Upper lobe of left lung (tissue), 6 donors: ENCODE measurements at regions not wholly inside any gene's neighbourhood (a gene's known extent, or its start where the extent isn't known, plus 50 kb on each side); places are given as distances from the start of the nearest gene placed in this dataset.

ENCODE experiments used
- ATAC-seq, 2 donors: fragments of 200-7000 bp; cut with Tn5 transposase; one replicate each; pipeline ENCODE4 v1.9.1; 2022; ENCODE audit warnings: mild to moderate bottlenecking in 2 of 2, moderate library complexity in 2 of 2; ENCODE audit not compliant: low FRiP score in 2 of 2
- DNase-seq, 2 donors: peaks; one replicate each; pipeline ENCODE4 v3.0.0-alpha.2; 2019 to 2020
- H3K27ac ChIP-seq, 4 donors: fragments of 200-600 bp; sonication (generic); one replicate each; pipeline ENCODE4 v1.5.1; 2016 to 2019
- H3K27me3 ChIP-seq, 4 donors: fragments of 200-600 bp; sonication (generic); one replicate each; pipeline ENCODE4 v1.5.1; 2017 to 2019
- H3K36me3 ChIP-seq, 4 donors: fragments of 200-600 bp; sonication (generic); one replicate each; pipeline ENCODE4 v1.5.1; 2016 to 2019
- H3K4me1 ChIP-seq, 4 donors: fragments of 200-600 bp; sonication (generic); one replicate each; pipeline ENCODE4 v1.5.1; 2018 to 2019
- H3K4me3 ChIP-seq, 4 donors: fragments of 200-600 bp; sonication (generic); one replicate each; pipeline ENCODE4 v1.5.1; 2017 to 2019; ENCODE audit warnings: mild to moderate bottlenecking in 2 of 4, moderate library complexity in 1 of 4
- H3K9me3 ChIP-seq, 4 donors: fragments of 200-600 bp; sonication (generic); one replicate each; pipeline ENCODE4 v1.5.1; 2018 to 2019
- EP300 ChIP-seq, 4 donors: sonication (generic); formaldehyde crosslinking; IDR thresholded peaks; one replicate each; pipeline ENCODE4 v1.5.1; 2017; ENCODE audit warnings: antibody characterized with exemption in 4 of 4, control low read depth in 2 of 4
- POLR2A ChIP-seq, 4 donors: fragments of 450-650 bp; IDR thresholded peaks; one replicate each; pipeline ENCODE4 v1.5.1; 2016 to 2017; ENCODE audit warnings: antibody characterized with exemption in 4 of 4, mild to moderate bottlenecking in 2 of 4
- POLR2AphosphoS5 ChIP-seq, 2 donors: sonication (generic); formaldehyde crosslinking; IDR thresholded peaks; one replicate each; pipeline ENCODE4 v1.5.1; 2017; ENCODE audit warnings: antibody characterized with exemption in 2 of 2
- WGBS, 2 donors: methylation state at CpG; one replicate each; pipeline ENCODE4 v1.1.5; 2017 to 2018; 5-methylcytosine and 5-hydroxymethylcytosine counted together
- small RNA-seq, 4 donors: library from RNA; depleted of rRNA; stranded (forward); fragments of <200 nt; gene quantifications; one replicate each; pipeline ENCODE3, GENCODE V24; 2016
- TF ChIP-seq, protein P1 (sequence below), 6 experiments: fragments of 450-650 bp in 4 of 6; fragments of 200-600 bp in 2 of 6; sonication (generic) in 2 of 6; IDR thresholded peaks; one replicate each; pipeline ENCODE4 v1.5.1; 2016 to 2019; ENCODE audit warnings: antibody characterized with exemption in 6 of 6
- donor health status: DM: no; HTN: no; CAD: no; lungs with moderate emphysema.
- donor health status: DM: no; HTN: yes; CAD: no; lungs with severe emphysema.

GRCh38 chrY:26408671-26409328, 786.9 kb downstream of the CDY1 start:
- no peaks in the 10 kb centered on the region for H3K36me3 ChIP-seq
- DNase-seq (peak in 1 of 2 donors; percentile 61), ATAC-seq (no peak)
- H3K9me3 ChIP-seq = no peaks in the 10 kb centered on the region
- WGBS, 2 donors = no CpG with 5 or more reads among the region's 39 CpGs
- no peak overlapping the region for H3K27ac ChIP-seq
- no peak overlapping the region for H3K4me3 ChIP-seq
- H3K27me3 ChIP-seq = no peaks in the 10 kb centered on the region
- TF ChIP-seq POLR2AphosphoS5 (IDR thresholded peaks at IDR 0.05) = no peak
- TF ChIP-seq, protein P1, sequence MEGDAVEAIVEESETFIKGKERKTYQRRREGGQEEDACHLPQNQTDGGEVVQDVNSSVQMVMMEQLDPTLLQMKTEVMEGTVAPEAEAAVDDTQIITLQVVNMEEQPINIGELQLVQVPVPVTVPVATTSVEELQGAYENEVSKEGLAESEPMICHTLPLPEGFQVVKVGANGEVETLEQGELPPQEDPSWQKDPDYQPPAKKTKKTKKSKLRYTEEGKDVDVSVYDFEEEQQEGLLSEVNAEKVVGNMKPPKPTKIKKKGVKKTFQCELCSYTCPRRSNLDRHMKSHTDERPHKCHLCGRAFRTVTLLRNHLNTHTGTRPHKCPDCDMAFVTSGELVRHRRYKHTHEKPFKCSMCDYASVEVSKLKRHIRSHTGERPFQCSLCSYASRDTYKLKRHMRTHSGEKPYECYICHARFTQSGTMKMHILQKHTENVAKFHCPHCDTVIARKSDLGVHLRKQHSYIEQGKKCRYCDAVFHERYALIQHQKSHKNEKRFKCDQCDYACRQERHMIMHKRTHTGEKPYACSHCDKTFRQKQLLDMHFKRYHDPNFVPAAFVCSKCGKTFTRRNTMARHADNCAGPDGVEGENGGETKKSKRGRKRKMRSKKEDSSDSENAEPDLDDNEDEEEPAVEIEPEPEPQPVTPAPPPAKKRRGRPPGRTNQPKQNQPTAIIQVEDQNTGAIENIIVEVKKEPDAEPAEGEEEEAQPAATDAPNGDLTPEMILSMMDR (IDR thresholded peaks at IDR 0.05) = no peak
- no peak for TF ChIP-seq POLR2A (IDR thresholded peaks at IDR 0.05)
- TF ChIP-seq EP300 (IDR thresholded peaks at IDR 0.05) = no peak
- H3K4me1 ChIP-seq = no peaks in the 10 kb centered on the region

DNA sequence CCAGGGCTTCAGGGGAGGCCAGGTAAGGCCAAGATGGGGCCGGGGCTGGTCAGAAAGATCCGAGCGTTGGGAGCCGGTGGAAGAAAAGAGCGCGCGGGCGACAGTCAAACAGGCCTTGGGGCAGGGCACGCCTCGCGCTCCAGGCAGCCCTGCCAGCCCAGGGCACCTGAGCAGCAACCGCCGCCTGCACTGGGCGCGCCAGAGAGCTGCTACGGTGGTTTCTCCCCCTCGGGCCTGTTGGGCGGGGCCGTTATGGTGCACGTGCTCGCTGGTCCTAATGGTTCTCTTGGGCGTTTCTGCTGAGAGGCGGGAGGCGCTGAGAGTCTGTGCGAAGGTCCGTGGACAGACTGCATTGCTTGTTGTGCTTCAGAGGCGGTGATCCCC, 787.4 kb downstream of the CDY1 start:
- no peaks in the 10 kb centered on the region for H3K4me1 ChIP-seq
- H3K4me3 ChIP-seq = no peak overlapping the region
- H3K36me3 ChIP-seq = no peaks in the 10 kb centered on the region
- H3K27me3 ChIP-seq = no peaks in the 10 kb centered on the region
- 87% methylated on average over 20 of the region's 27 CpGs; no CpG with 5 or more reads in 1 of the 2 donors for WGBS, 2 donors
- DNase-seq = peak in 1 of 2 donors; percentile 47
- no peak for ATAC-seq
- H3K9me3 ChIP-seq = no peaks in the 10 kb centered on the region
- no peak overlapping the region for H3K27ac ChIP-seq
- no peak for TF ChIP-seq POLR2A (IDR thresholded peaks at IDR 0.05)
- TF ChIP-seq EP300 (IDR thresholded peaks at IDR 0.05) = no peak
- no peak for TF ChIP-seq POLR2AphosphoS5 (IDR thresholded peaks at IDR 0.05)
- TF ChIP-seq, protein P1 (IDR thresholded peaks at IDR 0.05) = no peak

Small RNA genes lying in the stretch of these regions (small RNA-seq; reads per million reads assigned to genes)
- gene AC024067.1 (0 reads per million in 4 donors), gene RF00156 (0 reads per million in 4 donors), gene RNU6-1314P (0 reads per million in 4 donors)
